ENCODE measurements at regions not wholly inside any gene's neighbourhood (a gene's known extent, or its start where the extent isn't known, plus 50 kb on each side); places are given as distances from the start of the nearest gene placed in this dataset.

GRCh38 chr10:35881320-35881719 is 239.2 kb upstream of the FZD8 start:
- no peak overlapping the region for H3K4me3 ChIP-seq (replicated peaks in 1 of 3; ENCODE audit: insufficient read depth in 1 of 3, low read depth in 1 of 3, low read length in 3 of 3)
- ChIA-PET POLR2A (no interaction called here), CTCF (interaction anchor here (1.0 kb wide), 1 partner anchor 35 kb away, joined by 3 read pairs; no protein-coding TSS in a partner anchor)
- no peaks in the 10 kb centered on the region for H3K9me3 ChIP-seq (replicated peaks; ENCODE audit: control insufficient read depth, insufficient read depth, low read length)
- TF ChIP-seq JUN (IDR thresholded peaks at IDR 0.05; ENCODE audit: borderline replicate concordance, insufficient read depth, insufficient read length, low read depth) = no peak
- TF ChIP-seq MAX (IDR thresholded peaks at IDR 0.05; ENCODE audit: insufficient read depth, insufficient read length) = no peak
- TF ChIP-seq MYC (IDR thresholded peaks at IDR 0.05; ENCODE audit: low read depth, low read length) = no peak
- TF ChIP-seq POLR2AphosphoS5 (IDR thresholded peaks at IDR 0.05; ENCODE audit: insufficient read depth, low read depth, low read length) = no peak
- no peak for TF ChIP-seq EZH2 (IDR thresholded peaks at IDR 0.05; ENCODE audit: borderline replicate concordance, low read depth, low read length, severe bottlenecking)
- no peak for TF ChIP-seq FOS (IDR thresholded peaks at IDR 0.05; ENCODE audit: borderline replicate concordance, insufficient read depth, low read length)
- no peak for TF ChIP-seq POLR2A (IDR thresholded peaks at IDR 0.05; ENCODE audit: low read depth, low read length)
- intact Hi-C loops (cut with micrococcal nuclease) (no loop called here), dilution Hi-C loops (cut with MboI; ENCODE audit: extremely low pct_ligation_motif_present, low sequenced_read_pairs) (no loop called here)
- no TSS peak for BruUV-seq (replicated peaks)
- H3K4me2 ChIP-seq (ENCODE audit: insufficient read depth, low read length) = no peak overlapping the region
- H3K27ac ChIP-seq (ENCODE audit: insufficient read depth, low read depth, low read length) = no peak overlapping the region
- H3K9ac ChIP-seq (replicated peaks; ENCODE audit: extremely low read depth, insufficient read depth, low read length) = no peak overlapping the region
- no peak for DNase-seq (ENCODE audit: low read depth, low spot score)
- H3K79me2 ChIP-seq (ENCODE audit: control insufficient read depth, insufficient read depth, low read length) = no peaks in the 10 kb centered on the region
- FAIRE-seq = no peak
- no peak overlapping the region for H2AFZ ChIP-seq (ENCODE audit: low read depth, low read length)
- peaks cover 3% of the 10 kb centered on the region in 2 experiments for H3K27me3 ChIP-seq (ENCODE audit: control insufficient read depth in 2 of 2, insufficient read depth in 2 of 2, low read length in 2 of 2)
- no peaks in the 10 kb centered on the region for H4K20me1 ChIP-seq (replicated peaks; ENCODE audit: control insufficient read depth, extremely low read depth, insufficient read depth, low read length)
- no peaks in the 10 kb centered on the region for H3K36me3 ChIP-seq (ENCODE audit: control insufficient read depth in 2 of 2, extremely low read depth in 1 of 2, insufficient read depth in 2 of 2, low read length in 2 of 2)
- no peaks in the 10 kb centered on the region for H3K4me1 ChIP-seq (ENCODE audit: control insufficient read depth, extremely low read depth, insufficient read depth, low read length)
- no peaks in the 10 kb centered on the region for H3K9me1 ChIP-seq (replicated peaks; ENCODE audit: control insufficient read depth, extremely low read depth, insufficient read depth, low read length)

- H3K27ac ChIP-seq (ENCODE audit: insufficient read depth, low read depth, low read length) = no peak overlapping the region
- no peaks in the 10 kb centered on the region for H3K27me3 ChIP-seq (ENCODE audit: control insufficient read depth in 2 of 2, insufficient read depth in 2 of 2, low read length in 2 of 2)
- no peak overlapping the region for H2AFZ ChIP-seq (ENCODE audit: low read depth, low read length)
- dilution Hi-C loops (cut with MboI; ENCODE audit: extremely low pct_ligation_motif_present, low sequenced_read_pairs) = no loop called here
- H3K4me1 ChIP-seq (ENCODE audit: control insufficient read depth, extremely low read depth, insufficient read depth, low read length) = no peaks in the 10 kb centered on the region
- H3K4me2 ChIP-seq (ENCODE audit: insufficient read depth, low read length) = no peak overlapping the region
- H3K79me2 ChIP-seq (ENCODE audit: control insufficient read depth, insufficient read depth, low read length) = no peaks in the 10 kb centered on the region
- FAIRE-seq = no peak
- TF ChIP-seq MYC (IDR thresholded peaks at IDR 0.05; ENCODE audit: low read depth, low read length) = no peak
- no peak for TF ChIP-seq FOS (IDR thresholded peaks at IDR 0.05; ENCODE audit: borderline replicate concordance, insufficient read depth, low read length)
- no peak for TF ChIP-seq POLR2AphosphoS5 (IDR thresholded peaks at IDR 0.05; ENCODE audit: insufficient read depth, low read depth, low read length)
- TF ChIP-seq POLR2A (IDR thresholded peaks at IDR 0.05; ENCODE audit: low read depth, low read length) = no peak
- TF ChIP-seq JUN (IDR thresholded peaks at IDR 0.05; ENCODE audit: borderline replicate concordance, insufficient read depth, insufficient read length, low read depth) = no peak
- no peak for TF ChIP-seq GATA2 (IDR thresholded peaks at IDR 0.05; ENCODE audit: insufficient read depth, insufficient read length, low read depth, low read length)
- TF ChIP-seq MAX (IDR thresholded peaks at IDR 0.05; ENCODE audit: insufficient read depth, insufficient read length) = no peak
- TF ChIP-seq EZH2 (IDR thresholded peaks at IDR 0.05; ENCODE audit: borderline replicate concordance, low read depth, low read length, severe bottlenecking) = no peak
- TF ChIP-seq CTCF (IDR thresholded peaks at IDR 0.05; ENCODE audit: extremely low read depth in 1 of 2, insufficient read depth in 1 of 2, low read depth in 1 of 2, low read length in 2 of 2) = no peak
- no peaks in the 10 kb centered on the region for H3K36me3 ChIP-seq (ENCODE audit: control insufficient read depth in 2 of 2, extremely low read depth in 1 of 2, insufficient read depth in 2 of 2, low read length in 2 of 2)
- POLR2A ChIA-PET = no interaction called here
- no peaks in the 10 kb centered on the region for H4K20me1 ChIP-seq (replicated peaks; ENCODE audit: control insufficient read depth, extremely low read depth, insufficient read depth, low read length)
- intact Hi-C loops (cut with micrococcal nuclease) = no loop called here
- H3K9me1 ChIP-seq (replicated peaks; ENCODE audit: control insufficient read depth, extremely low read depth, insufficient read depth, low read length) = no peaks in the 10 kb centered on the region
- CTCF ChIA-PET = no interaction called here
- H3K9me3 ChIP-seq (replicated peaks; ENCODE audit: control insufficient read depth, insufficient read depth, low read length) = no peaks in the 10 kb centered on the region
- H3K9ac ChIP-seq (replicated peaks; ENCODE audit: extremely low read depth, insufficient read depth, low read length) = no peak overlapping the region
- no peak overlapping the region for H3K4me3 ChIP-seq (replicated peaks in 1 of 3; ENCODE audit: insufficient read depth in 1 of 3, low read depth in 1 of 3, low read length in 3 of 3)
- no TSS peak for BruUV-seq (replicated peaks)
- DNase-seq (ENCODE audit: low read depth, low spot score) = no peak
Measured at GRCh38 chr10:35876248-35876647, 234.2 kb upstream of the FZD8 start.

Data from endothelial cell of umbilical vein (primary cell).